Breast epithelium (tissue), 3 donors: ENCODE measurements at regions not wholly inside any gene's neighbourhood (a gene's known extent, or its start where the extent isn't known, plus 50 kb on each side); places are given as distances from the start of the nearest gene placed in this dataset.

Source experiments
- CTCF ChIP-seq, 3 donors: fragments of 450-650 bp; IDR thresholded peaks; one replicate each; pipeline ENCODE4 v1.5.1; 2016 to 2017; ENCODE audit warnings: antibody characterized with exemption in 3 of 3, mild to moderate bottlenecking in 3 of 3, moderate library complexity in 3 of 3
- POLR2A ChIP-seq: fragments of 450-650 bp; IDR thresholded peaks from one replicate; pipeline ENCODE4 v1.6.1; 2016; ENCODE audit warnings: antibody characterized with exemption, mild to moderate bottlenecking, moderate library complexity
- POLR2AphosphoS5 ChIP-seq, 3 donors: sonication (generic); formaldehyde crosslinking; IDR thresholded peaks; one replicate each; pipeline ENCODE4 v1.6.1; 2017; ENCODE audit warnings: antibody characterized with exemption in 3 of 3

GRCh38 chr4:167722487-167722808 lies 369.9 kb upstream of the ANXA10 start:
- TF ChIP-seq CTCF (IDR thresholded peaks at IDR 0.05) (no peak), POLR2AphosphoS5 (IDR thresholded peaks at IDR 0.05) (no peak), POLR2A (no peak)
